Transverse colon (tissue), 4 donors: ENCODE measurements at regions not wholly inside any gene's neighbourhood (a gene's known extent, or its start where the extent isn't known, plus 50 kb on each side); places are given as distances from the start of the nearest gene placed in this dataset.

Experiments
- EP300 ChIP-seq: sonication (generic); formaldehyde crosslinking; IDR thresholded peaks from one replicate; pipeline ENCODE4 v1.6.1; 2017; ENCODE audit warnings: antibody characterized with exemption, low read depth
- POLR2A ChIP-seq: fragments of 450-650 bp; IDR thresholded peaks from one replicate; pipeline ENCODE4 v1.6.1; 2016; ENCODE audit warnings: antibody characterized with exemption, mild to moderate bottlenecking, moderate library complexity
- POLR2AphosphoS5 ChIP-seq, 3 donors: sonication (generic); formaldehyde crosslinking; IDR thresholded peaks; one replicate each; pipeline ENCODE4 v1.6.1; 2016; ENCODE audit warnings: antibody characterized with exemption in 3 of 3
- TF ChIP-seq, protein P1 (sequence below), 5 experiments: fragments of 200-600 bp in 3 of 5; fragments of 450-650 bp in 2 of 5; sonication (generic) in 3 of 5; IDR thresholded peaks; 1 replicate in 2 of 5; 2 replicates in 3 of 5; pipeline ENCODE4 v1.5.1; 2016 to 2017; ENCODE audit warnings: antibody characterized with exemption in 5 of 5, inconsistent platforms in 3 of 5, mild to moderate bottlenecking in 2 of 5, moderate library complexity in 1 of 5

DNA sequence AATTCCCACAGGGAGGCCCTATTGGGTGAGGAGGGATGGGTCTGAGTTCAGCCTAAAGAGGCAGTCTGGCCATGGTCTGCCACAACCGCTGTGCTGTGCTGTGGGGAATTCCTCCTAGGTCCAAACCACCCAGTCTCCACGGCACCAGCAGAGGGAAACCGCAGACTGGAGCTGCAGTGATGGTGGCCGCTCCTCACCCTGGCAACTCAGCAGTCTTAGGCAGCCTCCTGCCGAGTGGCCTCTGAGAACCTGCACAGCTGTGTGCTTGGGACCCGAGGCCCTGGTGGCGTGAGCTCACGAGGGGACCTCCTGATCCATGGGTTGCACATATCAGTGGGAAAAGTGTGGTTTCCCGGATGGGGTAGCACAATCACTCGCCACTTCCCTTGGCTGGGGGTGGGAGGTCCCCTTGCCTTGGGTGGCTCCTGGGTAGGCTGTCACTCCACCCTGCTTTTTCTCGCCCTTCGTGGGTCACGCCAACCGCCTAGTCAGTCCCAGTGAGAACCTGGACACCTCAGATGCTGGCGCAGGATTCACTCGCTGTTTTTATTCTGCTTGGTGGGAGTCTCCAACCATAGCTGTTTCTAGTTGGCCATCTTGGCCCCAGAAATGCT lies 242.2 kb downstream of the CDH26 start:
- TF ChIP-seq, protein P1, sequence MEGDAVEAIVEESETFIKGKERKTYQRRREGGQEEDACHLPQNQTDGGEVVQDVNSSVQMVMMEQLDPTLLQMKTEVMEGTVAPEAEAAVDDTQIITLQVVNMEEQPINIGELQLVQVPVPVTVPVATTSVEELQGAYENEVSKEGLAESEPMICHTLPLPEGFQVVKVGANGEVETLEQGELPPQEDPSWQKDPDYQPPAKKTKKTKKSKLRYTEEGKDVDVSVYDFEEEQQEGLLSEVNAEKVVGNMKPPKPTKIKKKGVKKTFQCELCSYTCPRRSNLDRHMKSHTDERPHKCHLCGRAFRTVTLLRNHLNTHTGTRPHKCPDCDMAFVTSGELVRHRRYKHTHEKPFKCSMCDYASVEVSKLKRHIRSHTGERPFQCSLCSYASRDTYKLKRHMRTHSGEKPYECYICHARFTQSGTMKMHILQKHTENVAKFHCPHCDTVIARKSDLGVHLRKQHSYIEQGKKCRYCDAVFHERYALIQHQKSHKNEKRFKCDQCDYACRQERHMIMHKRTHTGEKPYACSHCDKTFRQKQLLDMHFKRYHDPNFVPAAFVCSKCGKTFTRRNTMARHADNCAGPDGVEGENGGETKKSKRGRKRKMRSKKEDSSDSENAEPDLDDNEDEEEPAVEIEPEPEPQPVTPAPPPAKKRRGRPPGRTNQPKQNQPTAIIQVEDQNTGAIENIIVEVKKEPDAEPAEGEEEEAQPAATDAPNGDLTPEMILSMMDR (IDR thresholded peaks at IDR 0.05): no peak
- no peak for TF ChIP-seq EP300
- TF ChIP-seq POLR2A: no peak
- no peak for TF ChIP-seq POLR2AphosphoS5 (IDR thresholded peaks at IDR 0.05)
